ENCODE measurements at regions not wholly inside any gene's neighbourhood (a gene's known extent, or its start where the extent isn't known, plus 50 kb on each side); places are given as distances from the start of the nearest gene placed in this dataset.

DNA sequence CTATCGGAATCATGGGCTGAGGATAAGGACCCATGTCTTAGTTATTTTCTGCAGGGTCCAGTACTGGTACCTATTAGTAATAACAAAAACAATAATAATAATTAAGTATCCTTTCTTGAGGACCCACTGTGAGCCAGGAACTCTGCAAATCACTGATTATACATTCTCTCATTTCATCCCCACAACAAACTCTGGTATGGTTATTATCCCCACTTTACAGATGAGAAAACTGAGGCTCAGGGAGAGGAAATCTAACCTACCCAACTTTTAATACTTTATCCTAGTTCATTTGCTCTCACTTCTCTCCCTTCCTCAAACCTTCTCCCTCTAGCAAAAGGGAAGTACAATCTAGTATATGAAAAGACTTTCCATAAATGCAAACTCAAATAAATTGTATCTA lies 528.4 kb upstream of the PROK2 start:
- DNase-seq: no peak

DNA sequence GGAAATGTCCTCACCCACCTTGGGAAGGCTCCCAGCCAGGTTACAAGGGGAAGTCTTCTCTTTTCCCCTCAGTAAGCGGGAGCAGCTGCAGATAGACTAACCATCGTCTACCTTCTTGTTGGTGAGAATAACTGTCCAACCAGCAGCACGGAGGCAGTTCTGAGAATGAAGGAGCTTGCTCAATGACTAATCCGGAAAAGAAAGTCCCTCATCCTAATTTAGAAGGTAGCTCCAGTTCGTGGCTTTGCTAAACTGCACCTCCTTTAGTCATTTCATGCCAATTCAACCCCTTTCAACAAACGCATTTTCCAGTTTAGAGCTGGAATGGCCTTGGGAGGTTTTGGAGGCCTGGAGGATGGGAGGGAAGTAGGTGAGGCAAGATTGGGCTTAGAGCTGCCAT lies 527.4 kb upstream of the PROK2 start:
- no peak for DNase-seq

- no peak for DNase-seq
Measured at GRCh38 chr3:72311425-72311824, 526.5 kb upstream of the PROK2 start.

DNA sequence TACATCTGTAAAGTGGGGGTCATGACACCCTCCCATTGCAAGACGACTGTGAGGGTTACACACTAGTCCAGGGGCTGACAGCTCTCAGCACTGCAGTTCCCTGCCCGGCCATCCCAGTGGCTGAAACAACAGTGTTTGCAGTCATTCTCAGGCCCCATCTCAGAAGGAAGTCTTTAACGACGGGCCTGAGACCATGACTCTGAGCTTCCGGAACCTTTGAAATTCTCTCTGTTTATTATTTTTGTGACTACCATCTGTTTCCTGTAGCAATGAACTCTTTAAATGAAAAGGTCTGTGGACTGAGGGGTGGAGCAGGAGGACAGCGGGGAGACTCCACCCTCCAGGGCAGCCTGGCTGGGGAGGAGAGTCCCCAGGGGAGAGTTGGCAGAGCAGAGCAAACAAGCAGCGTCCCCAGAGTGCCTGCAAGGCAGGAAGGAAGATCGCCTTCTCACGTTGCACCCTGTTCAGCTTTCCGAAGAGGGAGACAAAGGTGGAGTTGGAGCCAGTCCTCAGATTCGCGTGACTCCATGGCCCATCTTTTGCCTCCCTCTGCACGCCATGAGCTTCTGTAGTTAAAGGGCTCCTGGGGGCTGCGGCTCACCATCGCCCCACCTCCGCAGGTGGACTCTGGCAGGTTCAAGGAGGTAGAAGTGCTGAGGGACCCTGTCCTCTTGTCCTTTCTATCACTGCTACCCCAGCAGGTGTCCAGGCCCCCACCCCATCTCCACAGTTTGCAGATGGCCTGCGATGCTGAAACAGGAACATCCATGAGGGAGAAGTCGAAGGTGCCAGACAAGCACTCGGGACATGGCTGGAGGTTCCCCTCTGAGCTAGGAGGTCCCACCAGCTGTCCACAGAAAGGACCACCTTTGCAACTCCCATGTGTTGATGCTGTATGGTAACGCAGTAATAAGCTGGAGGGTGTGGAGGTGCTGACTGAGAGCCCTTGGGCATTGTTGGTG lies 525.8 kb upstream of the PROK2 start:
- DNase-seq: peak; percentile 18

DNA sequence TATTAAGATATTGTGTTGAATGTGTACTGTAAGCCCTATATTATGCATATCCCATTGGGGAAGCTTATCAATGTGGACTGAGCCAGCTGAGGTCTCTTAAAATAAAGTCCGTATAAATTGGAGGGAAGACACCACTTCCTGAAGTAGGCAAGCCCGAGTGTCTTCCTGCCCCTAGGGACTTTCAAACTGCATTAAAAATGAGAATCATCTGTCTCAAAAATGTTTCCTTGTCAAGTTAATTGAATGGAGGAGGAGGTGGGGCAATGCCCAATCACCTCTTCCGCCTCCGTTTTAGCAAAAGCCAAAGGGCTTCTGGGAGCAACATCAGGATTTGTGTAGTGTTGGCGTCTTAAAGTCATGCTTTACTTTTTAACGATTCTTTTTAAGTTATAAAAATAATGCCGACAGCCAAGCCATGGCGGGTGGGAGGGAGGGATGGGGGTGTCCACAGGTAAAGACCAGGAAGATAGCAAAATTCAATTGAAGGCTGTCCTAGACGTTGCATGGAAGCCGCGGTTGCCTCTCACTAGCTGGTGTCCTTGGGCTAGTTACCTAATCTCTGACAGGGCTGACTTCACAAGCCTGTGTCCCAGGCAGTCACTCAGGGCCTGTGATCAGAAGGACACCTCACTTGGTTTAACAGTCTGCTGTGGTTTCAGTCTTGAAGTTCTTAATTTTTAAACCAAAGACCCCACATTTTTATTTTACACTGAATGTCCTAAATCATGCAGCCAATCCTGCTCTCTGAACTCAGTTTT lies 524.9 kb upstream of the PROK2 start:
- DNase-seq: no peak

DNA sequence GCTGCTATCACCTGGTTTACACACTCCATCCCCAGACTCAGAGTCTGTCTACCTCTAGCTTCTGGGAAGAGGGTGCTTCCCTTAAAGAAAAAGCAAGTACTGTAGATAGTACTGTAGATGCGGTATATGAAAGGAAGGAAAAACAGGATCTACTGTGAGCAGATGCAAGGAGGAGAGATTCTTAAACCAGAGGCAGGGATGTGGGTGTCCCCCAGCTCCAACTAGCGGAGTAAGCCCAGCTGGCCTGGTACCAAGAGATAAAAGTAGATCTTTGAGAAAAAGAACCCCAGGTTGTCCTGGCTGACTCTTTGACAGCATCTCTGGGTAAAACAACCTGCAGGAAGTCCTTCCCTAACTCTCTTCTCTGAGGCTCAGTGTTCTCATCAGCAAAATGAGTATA lies 523.7 kb upstream of the PROK2 start:
- DNase-seq: no peak

DNA sequence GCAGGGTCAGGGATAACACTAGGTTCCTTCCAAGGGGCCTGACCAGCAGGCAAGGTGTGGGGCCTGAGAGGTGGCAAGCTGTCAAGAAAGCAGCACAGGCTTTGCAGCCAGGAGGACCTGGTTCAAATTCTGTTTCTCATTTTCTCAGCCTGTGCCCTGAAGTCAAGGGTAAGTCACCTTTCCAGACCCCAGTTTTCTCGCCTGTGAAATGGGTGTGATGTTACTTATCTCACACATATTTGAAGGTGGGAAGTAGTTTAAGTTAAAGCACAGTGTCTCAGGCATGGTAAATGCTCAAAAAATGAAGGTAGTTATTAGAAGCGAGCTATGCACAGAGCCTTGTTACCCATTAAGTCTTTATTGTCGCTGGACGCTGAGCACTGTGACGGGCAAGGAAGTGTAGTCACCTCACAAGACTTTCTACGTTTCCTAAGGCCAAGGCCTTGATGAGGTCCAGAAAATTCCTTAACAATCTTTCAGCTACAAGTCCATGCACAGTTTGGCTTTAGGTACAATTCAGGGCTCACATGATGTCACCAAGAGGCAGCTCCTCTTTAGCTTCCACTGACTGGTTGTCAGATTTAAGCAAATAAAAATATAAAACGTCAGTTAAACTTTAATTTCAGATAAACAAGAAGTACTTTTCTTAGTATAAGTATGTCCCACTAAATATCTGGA lies 522.6 kb upstream of the PROK2 start:
- no peak for DNase-seq

- DNase-seq: no peak
Measured at GRCh38 chr3:72306800-72307341, 521.9 kb upstream of the PROK2 start.

GRCh38 chr3:72303926-72304325 lies 519.0 kb upstream of the PROK2 start:
- no peak for DNase-seq

DNA sequence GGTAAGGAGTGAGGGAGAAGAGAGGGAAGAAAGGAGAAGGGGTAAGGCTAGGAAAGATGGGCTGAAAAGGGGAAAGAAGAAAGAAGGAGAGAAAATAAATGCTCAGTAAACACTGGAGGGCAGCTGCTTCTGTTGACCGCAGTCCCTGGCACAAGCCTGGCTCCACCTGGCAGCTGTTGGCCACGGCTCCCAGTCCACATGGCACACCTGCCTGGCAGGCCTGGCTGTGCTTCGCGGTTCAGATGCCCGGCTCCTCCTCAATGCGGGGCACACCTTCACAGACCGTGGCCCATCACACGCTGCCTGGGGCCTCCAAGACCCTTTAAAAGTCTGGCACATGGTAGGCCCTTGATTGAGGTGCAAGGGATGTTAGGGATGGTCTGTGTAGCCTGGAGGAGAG lies 516.8 kb upstream of the PROK2 start:
- no peak for DNase-seq

DNA sequence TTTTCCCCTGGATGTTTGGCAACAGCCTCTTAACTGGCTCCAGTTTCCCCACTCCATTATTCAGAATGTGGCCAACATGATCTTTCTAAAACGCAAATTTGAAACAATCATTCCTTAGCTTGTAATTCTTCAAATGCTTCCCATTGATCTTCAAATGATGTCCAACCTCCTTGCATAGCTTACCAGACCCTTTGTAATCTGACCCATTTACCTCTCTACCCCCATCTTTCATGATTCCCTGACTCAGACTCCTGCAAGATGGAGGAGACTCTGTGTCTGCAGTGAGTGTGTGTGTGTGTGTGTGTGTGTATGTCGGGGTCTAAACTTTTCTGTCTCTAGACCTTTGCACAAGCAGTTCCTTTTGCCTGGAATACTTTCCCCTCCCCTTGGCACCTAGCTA lies 515.7 kb upstream of the PROK2 start:
- no peak for DNase-seq

- no peak for DNase-seq
Measured at GRCh38 chr3:72299823-72300222, 514.9 kb upstream of the PROK2 start.

GRCh38 chr3:72299321-72299802 lies 514.4 kb upstream of the PROK2 start:
- DNase-seq: no peak

- no peak for DNase-seq
Measured at GRCh38 chr3:72298201-72299152, 513.5 kb upstream of the PROK2 start.

DNA sequence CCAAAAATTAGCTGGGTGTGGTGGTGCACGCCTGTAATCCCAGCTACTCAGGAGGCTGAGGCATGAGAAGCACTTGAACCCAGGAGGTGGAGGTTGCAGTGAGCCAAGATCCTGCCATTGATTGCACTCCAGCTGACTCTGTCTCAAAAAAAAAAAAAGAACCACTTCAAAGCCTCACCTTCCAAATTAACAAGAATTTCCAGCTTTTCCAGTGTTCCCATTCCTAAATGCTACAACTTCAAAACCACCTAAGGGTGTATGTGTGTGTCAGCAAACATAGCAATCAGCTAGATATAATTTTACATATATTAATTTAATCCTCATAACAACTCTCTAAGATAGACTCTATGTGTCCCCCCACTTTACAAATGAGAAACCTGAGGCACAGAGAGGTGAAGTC lies 512.5 kb upstream of the PROK2 start:
- DNase-seq: no peak

GRCh38 chr3:72296477-72297111 lies 511.6 kb upstream of the PROK2 start:
- DNase-seq: no peak

DNA sequence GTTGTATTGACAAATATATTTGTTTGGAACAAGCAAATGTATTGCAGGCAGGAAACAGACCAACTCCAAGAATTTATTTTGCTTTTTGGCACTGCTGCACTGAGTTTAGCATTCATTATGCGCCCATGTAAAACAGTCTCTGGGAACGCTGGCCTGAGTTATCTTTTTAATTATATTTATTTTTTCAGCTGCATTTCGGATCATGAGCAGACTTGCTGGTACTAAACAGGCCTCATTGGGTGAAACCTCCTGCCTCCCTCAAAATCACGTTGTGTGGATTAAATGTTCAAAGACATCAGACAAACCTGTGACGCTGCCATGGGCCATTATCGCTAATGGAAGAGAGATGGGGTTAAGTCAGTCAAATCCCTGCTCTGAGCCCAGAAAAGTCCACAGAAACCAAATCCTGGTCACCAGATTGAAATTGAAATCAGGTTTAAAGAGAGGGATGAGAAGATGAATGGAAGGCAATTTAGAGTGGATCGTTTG lies 511.1 kb upstream of the PROK2 start:
- no peak for DNase-seq

DNA sequence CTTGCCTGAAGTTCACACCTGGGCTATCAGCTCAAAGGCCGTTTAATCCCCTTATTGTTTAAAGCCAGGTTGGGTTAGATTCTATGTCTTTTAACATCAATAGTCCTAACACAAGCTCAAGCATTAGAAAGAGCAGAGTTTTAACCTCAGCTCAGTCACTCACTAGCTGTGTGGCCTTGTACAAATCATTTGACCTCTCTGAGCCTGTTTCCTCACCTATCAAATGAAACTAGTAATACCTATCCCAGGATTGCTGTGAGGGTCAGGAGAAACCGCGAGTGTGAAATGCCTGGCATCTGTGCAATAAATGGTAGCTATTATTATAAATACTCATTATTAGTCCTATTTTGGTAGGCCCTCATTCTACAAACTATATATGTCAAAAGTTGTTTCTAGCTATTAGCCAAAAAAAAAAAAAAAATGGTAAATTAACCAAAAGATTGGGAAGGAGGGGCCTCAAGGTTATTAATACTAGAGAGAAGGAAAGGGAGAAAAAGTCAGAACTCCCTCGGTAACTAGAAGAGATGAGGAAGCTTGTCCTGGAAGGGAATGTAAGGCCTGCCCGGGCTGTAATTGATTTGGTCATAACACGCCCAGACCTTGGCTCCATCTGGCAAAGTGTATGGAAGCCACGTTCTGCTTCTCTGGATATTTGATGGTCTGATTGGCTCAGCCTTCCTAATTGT lies 510.5 kb upstream of the PROK2 start:
- no peak for DNase-seq

GRCh38 chr3:72290859-72291638 lies 506.1 kb upstream of the PROK2 start:
- no peak for DNase-seq

GRCh38 chr3:72289692-72290071 lies 504.7 kb upstream of the PROK2 start:
- no peak for DNase-seq
